Activated CD4-positive, CD25-positive, alpha-beta regulatory T cell treated with anti-CD3 and anti-CD28 coated beads, Interleukin-2, amount 50 U/mL, for 72 hours (primary cell): ENCODE measurements at regions not wholly inside any gene's neighbourhood (a gene's known extent, or its start where the extent isn't known, plus 50 kb on each side); places are given as distances from the start of the nearest gene placed in this dataset.

ENCODE experiments used
- DNase-seq: peaks from one replicate; pipeline ENCODE4 v3.0.0; 2021

- DNase-seq = no peak
Measured at GRCh38 chr2:217399291-217399690, 539.4 kb upstream of the TNP1 start.

GRCh38 chr2:217398860-217399259 lies 539.0 kb upstream of the TNP1 start:
- DNase-seq = no peak

DNA sequence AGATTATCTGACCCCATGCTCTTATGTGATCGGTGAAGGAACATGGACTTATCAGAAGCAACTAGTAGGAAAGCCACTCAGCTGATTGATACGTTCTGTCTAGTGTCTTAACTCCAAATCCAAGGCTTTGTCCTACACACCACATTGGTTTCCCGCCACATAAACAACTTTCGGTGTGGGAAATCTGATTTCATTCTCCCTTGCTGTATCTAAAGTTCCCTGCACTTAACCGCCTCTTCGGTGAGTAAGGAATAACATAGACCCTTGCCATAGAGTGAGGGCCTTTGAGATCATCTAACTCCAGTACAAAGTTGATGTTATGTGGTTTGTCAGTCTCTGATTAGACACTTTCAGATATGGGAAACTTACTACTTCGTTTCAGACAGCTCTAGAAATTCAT lies 538.2 kb upstream of the TNP1 start:
- no peak for DNase-seq

GRCh38 chr2:217396586-217396985 lies 536.7 kb upstream of the TNP1 start:
- no peak for DNase-seq

DNA sequence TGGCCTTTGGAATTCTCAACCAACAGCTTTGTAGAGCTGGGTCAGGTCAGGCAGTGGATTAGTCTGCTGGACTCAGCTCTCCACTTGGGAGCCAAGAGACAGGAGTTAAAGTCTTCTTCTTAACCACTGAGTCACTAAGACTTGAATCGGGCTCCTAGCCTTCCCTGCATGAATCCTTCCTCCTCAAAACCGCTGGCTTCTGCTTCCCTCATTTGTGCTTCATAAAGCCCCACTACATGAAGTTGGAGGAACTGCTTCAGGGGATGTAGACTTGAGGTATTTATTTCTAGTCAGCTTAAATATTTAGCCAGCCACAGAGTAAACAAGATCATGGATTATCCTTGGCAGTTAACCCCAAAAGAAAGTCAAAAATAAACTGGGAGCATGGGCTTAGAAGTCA lies 536.3 kb upstream of the TNP1 start:
- no peak for DNase-seq

DNA sequence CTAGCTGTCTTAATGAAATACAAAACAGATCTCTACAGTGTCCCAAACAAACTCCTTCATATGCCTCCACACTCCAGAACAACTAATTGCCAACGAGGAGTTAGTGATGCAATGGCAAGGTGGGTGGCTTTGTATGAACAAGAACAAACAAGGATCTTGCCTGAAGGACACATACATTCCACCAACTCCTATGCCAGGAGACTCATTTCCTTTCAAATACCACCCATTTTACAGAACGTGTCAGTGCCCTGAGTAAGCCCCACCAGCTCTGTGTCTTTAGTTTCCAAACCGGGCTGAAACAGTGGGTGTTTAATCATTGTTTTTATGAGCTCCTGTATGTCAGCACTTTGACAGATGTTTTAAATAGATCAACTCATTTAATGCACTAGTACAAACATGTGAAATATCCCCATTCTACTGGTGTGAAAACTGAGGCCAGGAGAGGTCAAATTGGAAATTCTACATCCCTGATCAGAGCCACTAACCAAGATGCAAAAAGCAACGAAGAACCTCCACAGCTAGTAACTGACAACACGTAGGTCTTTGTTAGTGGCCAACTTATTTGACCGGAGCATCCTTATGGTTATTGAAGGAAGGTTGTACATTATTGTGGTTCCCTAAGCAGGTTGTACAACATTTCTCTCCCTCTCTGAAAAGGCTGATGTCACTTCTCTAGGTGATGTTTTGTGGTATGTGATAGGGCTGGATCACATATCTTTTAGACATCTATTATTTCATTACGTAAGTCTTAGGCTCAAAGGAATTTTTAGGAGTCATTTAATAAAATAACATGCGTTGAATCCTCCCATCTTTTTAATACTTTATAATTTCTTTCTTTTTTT lies 534.9 kb upstream of the TNP1 start:
- DNase-seq = no peak

GRCh38 chr2:217393585-217394032 lies 533.7 kb upstream of the TNP1 start:
- no peak for DNase-seq

- DNase-seq = no peak
Measured at GRCh38 chr2:217392930-217393584, 533.2 kb upstream of the TNP1 start.

- DNase-seq = no peak
Measured at GRCh38 chr2:217387776-217388387, 528.0 kb upstream of the TNP1 start.

DNA sequence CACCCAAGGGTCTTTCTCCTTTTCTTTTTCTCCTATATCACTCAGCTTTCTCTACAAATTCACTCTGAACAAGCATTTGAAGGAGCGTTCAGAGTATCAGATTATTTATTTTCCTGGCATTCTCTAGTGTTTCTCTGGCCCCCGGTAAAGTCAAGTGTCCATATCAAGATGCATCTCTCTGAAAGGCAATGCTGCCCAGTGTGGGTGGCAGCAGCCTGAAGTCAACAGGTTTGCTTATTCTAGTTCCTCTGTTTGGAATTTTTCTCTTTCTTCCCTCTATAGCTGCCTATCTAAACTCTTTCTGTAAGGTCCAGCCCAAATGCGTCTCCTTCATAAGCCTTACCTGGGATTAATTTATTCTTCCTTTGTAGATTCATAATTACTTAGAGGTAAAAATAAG lies 526.2 kb upstream of the TNP1 start:
- DNase-seq = no peak

GRCh38 chr2:217383620-217384019 lies 523.8 kb upstream of the TNP1 start:
- DNase-seq = no peak

GRCh38 chr2:217382794-217383193 lies 522.9 kb upstream of the TNP1 start:
- no peak for DNase-seq

GRCh38 chr2:217379807-217380206 lies 519.9 kb upstream of the TNP1 start:
- no peak for DNase-seq

- DNase-seq = no peak
Measured at GRCh38 chr2:217372794-217373193, 512.9 kb upstream of the TNP1 start.

DNA sequence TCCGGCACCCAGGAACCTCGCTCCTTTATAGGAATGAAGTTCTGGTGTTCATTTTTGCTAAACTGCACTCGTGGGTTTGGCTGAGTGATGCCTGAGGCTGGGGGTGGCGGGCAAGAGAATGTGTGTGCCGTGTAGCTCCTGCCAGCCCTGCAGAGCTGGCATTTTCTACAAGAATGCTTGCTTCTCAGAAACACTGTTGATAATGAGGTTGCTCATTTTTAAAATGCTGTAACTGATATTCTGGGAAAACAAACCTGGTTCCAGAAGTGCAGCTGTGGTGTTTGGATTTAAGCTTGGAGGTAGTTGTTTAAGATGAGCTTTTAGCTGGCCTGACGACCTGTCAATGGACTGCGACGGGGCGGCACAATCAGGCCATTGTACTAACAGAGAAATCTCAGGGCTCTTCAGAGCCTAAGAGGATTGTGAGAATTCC lies 511.9 kb upstream of the TNP1 start:
- no peak for DNase-seq

- no peak for DNase-seq
Measured at GRCh38 chr2:217370391-217370790, 510.5 kb upstream of the TNP1 start.

- DNase-seq = no peak
Measured at GRCh38 chr2:217367464-217367863, 507.6 kb upstream of the TNP1 start.

DNA sequence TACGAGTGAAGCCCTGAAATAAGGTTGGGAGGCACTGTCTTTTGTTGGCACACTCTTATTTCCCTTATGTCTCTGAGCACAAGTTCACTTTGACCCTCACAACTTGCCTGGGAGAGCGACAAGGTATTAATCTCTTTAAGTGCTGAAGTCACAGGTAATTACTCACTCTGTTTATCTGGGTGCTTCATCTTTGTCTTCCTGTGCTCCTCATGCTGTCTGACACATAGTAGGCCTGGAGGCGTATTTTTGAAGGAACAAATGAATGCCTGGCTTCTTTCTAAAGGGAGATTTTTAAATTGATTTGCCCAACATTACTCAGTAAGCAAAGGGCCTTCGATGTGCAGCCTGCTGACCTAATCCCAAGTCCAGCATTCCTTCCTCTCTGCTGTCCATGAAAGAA lies 507.1 kb upstream of the TNP1 start:
- DNase-seq = no peak

GRCh38 chr2:217366266-217366895 lies 506.5 kb upstream of the TNP1 start:
- DNase-seq = no peak

DNA sequence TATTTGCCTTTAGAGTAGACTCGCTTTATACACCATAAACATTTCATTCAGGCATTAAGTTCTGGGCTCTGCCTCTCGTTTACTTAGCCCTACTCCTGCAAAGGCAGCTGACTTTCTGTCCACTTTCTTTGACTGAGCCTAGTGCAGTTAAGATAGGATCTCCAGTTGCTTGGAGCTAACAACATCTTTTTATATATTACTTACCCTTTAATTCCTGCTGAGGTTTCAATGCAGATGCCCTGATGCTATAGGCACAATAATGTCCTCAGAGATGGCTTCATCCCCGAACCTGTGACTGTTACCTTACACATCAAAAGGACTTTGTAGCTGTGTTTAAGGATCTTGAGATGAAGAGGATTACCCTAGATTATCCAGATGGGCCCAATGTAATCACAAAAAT lies 505.8 kb upstream of the TNP1 start:
- DNase-seq = no peak

DNA sequence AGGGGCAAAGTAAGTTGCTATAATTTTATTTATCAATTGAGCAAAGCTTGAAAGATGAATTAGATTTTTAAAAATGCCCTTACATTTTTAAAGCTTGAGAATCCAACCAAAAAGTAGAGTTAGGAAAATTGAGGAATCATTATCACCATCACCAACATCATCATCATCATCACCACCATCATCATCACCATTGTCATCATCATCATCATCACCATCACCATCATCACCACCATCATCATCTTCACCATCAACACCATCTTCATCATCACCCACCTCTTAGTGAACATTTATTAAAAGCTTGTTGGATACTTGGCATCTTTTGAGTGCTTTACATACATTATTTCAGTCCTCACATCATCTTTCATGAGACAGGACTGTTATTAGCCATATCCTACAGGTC lies 504.4 kb upstream of the TNP1 start:
- no peak for DNase-seq

DNA sequence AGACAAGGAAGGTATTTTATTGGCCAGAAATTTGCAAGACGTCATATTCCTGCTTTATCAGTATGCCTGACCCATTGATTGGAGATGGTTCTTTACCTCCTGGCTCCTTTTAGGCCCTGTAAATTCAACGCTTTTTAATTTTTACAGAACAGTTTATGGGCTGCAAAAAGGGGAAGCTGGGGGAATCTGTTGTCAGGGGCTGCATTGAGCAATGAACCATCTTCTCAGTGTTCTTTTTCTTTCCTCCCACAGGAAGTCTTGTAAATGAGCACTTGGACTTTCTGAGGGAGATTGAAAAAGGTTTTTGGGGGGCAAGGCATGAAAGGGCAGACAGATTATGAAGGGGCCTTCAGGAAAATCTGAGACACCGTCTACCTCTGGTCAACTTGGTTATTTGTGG lies 503.6 kb upstream of the TNP1 start:
- DNase-seq = no peak

- no peak for DNase-seq
Measured at GRCh38 chr2:217362710-217363109, 502.8 kb upstream of the TNP1 start.

- no peak for DNase-seq
Measured at GRCh38 chr2:217362286-217362685, 502.4 kb upstream of the TNP1 start.
